Mesothelial cell of epicardium (in vitro differentiated cells): ENCODE measurements at regions not wholly inside any gene's neighbourhood (a gene's known extent, or its start where the extent isn't known, plus 50 kb on each side); places are given as distances from the start of the nearest gene placed in this dataset.

Experiments used
- DNase-seq, 2 experiments: peaks; one replicate each; pipeline ENCODE4 v3.0.0; 2021; ENCODE audit warnings: low spot score in 2 of 2; ENCODE audit not compliant: unreplicated experiment in 2 of 2
- H3K27ac Mint-ChIP-seq: 2 replicates; pipeline ENCODE4 v1.8.0; 2021; ENCODE audit warnings: mixed read lengths
- H3K27me3 Mint-ChIP-seq: 2 replicates; pipeline ENCODE4 v1.8.0; 2021; ENCODE audit warnings: low read depth, mixed read lengths
- H3K36me3 Mint-ChIP-seq: 2 replicates; pipeline ENCODE4 v1.8.0; 2021; ENCODE audit warnings: mixed read lengths
- H3K4me1 Mint-ChIP-seq: 2 replicates; pipeline ENCODE4 v1.8.0; 2021; ENCODE audit warnings: mixed read lengths
- H3K4me3 Mint-ChIP-seq: 2 replicates; pipeline ENCODE4 v1.8.0; 2021; ENCODE audit warnings: mild to moderate bottlenecking, moderate library complexity, mixed read lengths
- H3K9me3 Mint-ChIP-seq: 2 replicates; pipeline ENCODE4 v1.8.0; 2021; ENCODE audit warnings: mixed read lengths
- CTCF ChIP-seq: fragments of 200-600 bp; sonication (generic); IDR thresholded peaks from one replicate; pipeline ENCODE4 v1.5.0; 2021; ENCODE audit warnings: antibody characterized with exemption; ENCODE audit not compliant: unreplicated experiment

GRCh38 chr2:128490881-128491691 is 172.4 kb upstream of the HS6ST1 start:
- H3K4me1 Mint-ChIP-seq: peaks cover 66% of the 10 kb centered on the region
- H3K27me3 Mint-ChIP-seq: no peaks in the 10 kb centered on the region
- H3K36me3 Mint-ChIP-seq: no peaks in the 10 kb centered on the region
- H3K4me3 Mint-ChIP-seq: no peak overlapping the region
- H3K27ac Mint-ChIP-seq: peak overlapping the region; percentile 94
- no peak for TF ChIP-seq CTCF
- DNase-seq: no peak
- no peaks in the 10 kb centered on the region for H3K9me3 Mint-ChIP-seq

GRCh38 chr2:128491692-128492244 is 173.1 kb upstream of the HS6ST1 start:
- no peaks in the 10 kb centered on the region for H3K36me3 Mint-ChIP-seq
- peaks cover 68% of the 10 kb centered on the region for H3K4me1 Mint-ChIP-seq
- no peak for TF ChIP-seq CTCF
- no peak for DNase-seq
- H3K27me3 Mint-ChIP-seq: no peaks in the 10 kb centered on the region
- H3K9me3 Mint-ChIP-seq: no peaks in the 10 kb centered on the region
- no peak overlapping the region for H3K4me3 Mint-ChIP-seq
- H3K27ac Mint-ChIP-seq: peak overlapping the region; percentile 9

- no peak for TF ChIP-seq CTCF
- no peaks in the 10 kb centered on the region for H3K27me3 Mint-ChIP-seq
- H3K9me3 Mint-ChIP-seq: no peaks in the 10 kb centered on the region
- H3K36me3 Mint-ChIP-seq: no peaks in the 10 kb centered on the region
- H3K27ac Mint-ChIP-seq: no peak overlapping the region
- peaks cover 60% of the 10 kb centered on the region for H3K4me1 Mint-ChIP-seq
- no peak overlapping the region for H3K4me3 Mint-ChIP-seq
- DNase-seq: no peak
These were observed 174.5 kb upstream of the HS6ST1 start for GRCh38 chr2:128492966-128493811.

GRCh38 chr2:128493880-128494279 is 175.2 kb upstream of the HS6ST1 start:
- Mint-ChIP-seq H3K4me1 (peaks cover 59% of the 10 kb centered on the region), H3K27ac (peak overlapping the region; percentile 1), H3K4me3 (no peak overlapping the region), H3K36me3 (no peaks in the 10 kb centered on the region), H3K9me3 (no peaks in the 10 kb centered on the region), H3K27me3 (no peaks in the 10 kb centered on the region)
- DNase-seq: no peak
- TF ChIP-seq CTCF: no peak

- no peak for DNase-seq
- Mint-ChIP-seq H3K27ac (peak overlapping the region; percentile 1), H3K4me3 (no peak overlapping the region), H3K27me3 (no peaks in the 10 kb centered on the region), H3K36me3 (no peaks in the 10 kb centered on the region), H3K4me1 (peaks cover 55% of the 10 kb centered on the region), H3K9me3 (no peaks in the 10 kb centered on the region)
- no peak for TF ChIP-seq CTCF
These were observed 175.6 kb upstream of the HS6ST1 start for GRCh38 chr2:128494307-128494639.
